ENCODE measurements at regions not wholly inside any gene's neighbourhood (a gene's known extent, or its start where the extent isn't known, plus 50 kb on each side); places are given as distances from the start of the nearest gene placed in this dataset.

DNA sequence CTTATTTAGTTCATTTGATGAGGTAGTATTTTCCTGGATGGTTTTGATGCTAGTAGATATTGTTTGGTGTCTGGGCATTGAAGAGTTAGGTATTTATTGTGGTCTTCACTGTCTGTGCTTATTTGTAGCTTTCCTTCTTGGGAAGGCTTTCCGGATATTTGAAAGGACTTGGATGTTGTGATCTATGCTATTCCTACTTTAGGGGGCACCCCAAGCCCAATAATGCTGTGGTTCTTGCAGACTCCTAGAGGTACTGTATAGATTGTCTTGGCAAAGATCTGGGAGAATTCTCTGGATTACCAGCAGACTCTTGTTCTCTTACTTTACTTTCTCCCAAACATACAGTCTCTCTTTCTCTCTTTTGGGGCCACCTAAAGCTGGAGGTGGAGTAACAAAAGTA is 315.7 kb downstream of the MAT2B start:
- TF ChIP-seq POLR2A (IDR thresholded peaks at IDR 0.05) (no peak), CTCF (IDR thresholded peaks at IDR 0.05) (no peak)
